ENCODE measurements at regions not wholly inside any gene's neighbourhood (a gene's known extent, or its start where the extent isn't known, plus 50 kb on each side); places are given as distances from the start of the nearest gene placed in this dataset.
"Not testable (repeated sequence)": the region's sequence is repeated elsewhere in the genome, so short reads cannot be mapped to it uniquely, and the experiment has no call there.

GRCh38 chr10:33878238-33878786 is 543.8 kb upstream of the NRP1 start:
- no peak for ATAC-seq
- H3K4me3 Mint-ChIP-seq: no peak overlapping the region
- peaks cover 8% of the 10 kb centered on the region for H3K9me3 Mint-ChIP-seq
- no peak overlapping the region for H3K27ac Mint-ChIP-seq
- no peaks in the 10 kb centered on the region for H3K27me3 Mint-ChIP-seq
- H3K4me1 Mint-ChIP-seq: no peaks in the 10 kb centered on the region
- H3K36me3 Mint-ChIP-seq: no peaks in the 10 kb centered on the region

DNA sequence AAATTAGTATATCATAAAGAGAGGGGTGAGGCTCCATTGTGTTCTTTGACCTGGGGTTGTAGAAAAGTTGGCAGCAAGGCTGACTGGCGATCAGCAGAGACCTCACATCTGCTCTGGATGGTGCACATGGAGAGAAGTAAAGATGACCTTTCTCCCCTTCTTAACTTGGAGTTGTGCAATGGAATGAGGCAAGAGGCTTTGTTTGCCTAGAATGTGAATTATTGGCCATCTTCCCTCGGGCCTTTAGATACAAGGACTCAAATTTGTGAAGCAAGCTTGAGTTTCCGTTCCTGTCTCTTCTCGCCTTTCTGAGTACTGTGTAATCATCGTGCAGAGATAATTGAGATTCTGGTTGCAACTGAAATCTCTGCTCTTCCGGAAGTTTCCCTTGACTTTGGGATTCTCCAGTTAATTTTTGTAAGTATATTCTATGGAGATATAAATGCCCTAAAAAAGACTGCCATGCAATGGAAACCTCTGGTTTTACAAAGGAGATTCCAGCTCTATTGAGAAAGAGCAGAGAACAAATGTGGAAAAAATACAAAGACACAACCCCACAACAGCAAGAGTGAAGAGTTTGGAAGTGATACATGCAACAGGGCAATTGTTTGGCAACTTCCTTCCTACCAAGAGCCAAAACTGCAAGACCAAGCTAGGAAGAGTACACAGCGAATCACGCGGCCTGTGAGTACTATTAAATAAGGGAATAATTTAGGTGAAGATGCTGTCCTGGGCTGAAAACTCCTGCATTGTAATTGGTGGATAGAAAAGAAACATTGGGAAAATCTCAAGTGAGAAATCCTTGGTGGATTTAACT is 542.3 kb upstream of the NRP1 start:
- peaks cover 7% of the 10 kb centered on the region for H3K9me3 Mint-ChIP-seq
- no peak overlapping the region for H3K4me3 Mint-ChIP-seq
- no peaks in the 10 kb centered on the region for H3K4me1 Mint-ChIP-seq
- ATAC-seq: no peak
- H3K36me3 Mint-ChIP-seq: no peaks in the 10 kb centered on the region
- no peak overlapping the region for H3K27ac Mint-ChIP-seq
- no peaks in the 10 kb centered on the region for H3K27me3 Mint-ChIP-seq

GRCh38 chr10:33875924-33876583 is 541.6 kb upstream of the NRP1 start:
- H3K4me3 Mint-ChIP-seq: no peak overlapping the region
- peaks cover 1% of the 10 kb centered on the region for H3K9me3 Mint-ChIP-seq
- no peaks in the 10 kb centered on the region for H3K27me3 Mint-ChIP-seq
- no peaks in the 10 kb centered on the region for H3K4me1 Mint-ChIP-seq
- no peak overlapping the region for H3K27ac Mint-ChIP-seq
- ATAC-seq: no peak
- H3K36me3 Mint-ChIP-seq: no peaks in the 10 kb centered on the region

GRCh38 chr10:33871061-33871956 is 536.8 kb upstream of the NRP1 start:
- no peaks in the 10 kb centered on the region for H3K4me1 Mint-ChIP-seq
- ATAC-seq: no peak
- no peak overlapping the region for H3K4me3 Mint-ChIP-seq
- H3K36me3 Mint-ChIP-seq: no peaks in the 10 kb centered on the region
- no peak overlapping the region for H3K27ac Mint-ChIP-seq
- H3K9me3 Mint-ChIP-seq: peaks cover 3% of the 10 kb centered on the region
- no peaks in the 10 kb centered on the region for H3K27me3 Mint-ChIP-seq

- Mint-ChIP-seq H3K4me3 (no peak overlapping the region), H3K27me3 (no peaks in the 10 kb centered on the region), H3K9me3 (peaks cover 6% of the 10 kb centered on the region), H3K27ac (no peak overlapping the region), H3K36me3 (no peaks in the 10 kb centered on the region), H3K4me1 (no peaks in the 10 kb centered on the region)
- ATAC-seq: no peak
Measured at GRCh38 chr10:33869481-33869880, 535.0 kb upstream of the NRP1 start.

- no peaks in the 10 kb centered on the region for H3K4me1 Mint-ChIP-seq
- no peak overlapping the region for H3K4me3 Mint-ChIP-seq
- peaks cover 6% of the 10 kb centered on the region for H3K9me3 Mint-ChIP-seq
- no peak for ATAC-seq
- no peaks in the 10 kb centered on the region for H3K27me3 Mint-ChIP-seq
- H3K27ac Mint-ChIP-seq: no peak overlapping the region
- no peaks in the 10 kb centered on the region for H3K36me3 Mint-ChIP-seq
Measured at GRCh38 chr10:33869028-33869427, 534.6 kb upstream of the NRP1 start.

- H3K36me3 Mint-ChIP-seq, H3K4me1 Mint-ChIP-seq, H3K27me3 Mint-ChIP-seq, H3K27ac Mint-ChIP-seq, H3K4me3 Mint-ChIP-seq, ATAC-seq, H3K9me3 Mint-ChIP-seq: not testable (repeated sequence)
Measured at GRCh38 chr10:33867199-33867789, 532.8 kb upstream of the NRP1 start.

- Mint-ChIP-seq H3K4me1 (no peaks in the 10 kb centered on the region), H3K27me3 (no peaks in the 10 kb centered on the region), H3K27ac (no peak overlapping the region), H3K36me3 (no peaks in the 10 kb centered on the region), H3K9me3 (peaks cover 3% of the 10 kb centered on the region), H3K4me3 (no peak overlapping the region)
- ATAC-seq: no peak
Measured at GRCh38 chr10:33863352-33863751, 528.9 kb upstream of the NRP1 start.

DNA sequence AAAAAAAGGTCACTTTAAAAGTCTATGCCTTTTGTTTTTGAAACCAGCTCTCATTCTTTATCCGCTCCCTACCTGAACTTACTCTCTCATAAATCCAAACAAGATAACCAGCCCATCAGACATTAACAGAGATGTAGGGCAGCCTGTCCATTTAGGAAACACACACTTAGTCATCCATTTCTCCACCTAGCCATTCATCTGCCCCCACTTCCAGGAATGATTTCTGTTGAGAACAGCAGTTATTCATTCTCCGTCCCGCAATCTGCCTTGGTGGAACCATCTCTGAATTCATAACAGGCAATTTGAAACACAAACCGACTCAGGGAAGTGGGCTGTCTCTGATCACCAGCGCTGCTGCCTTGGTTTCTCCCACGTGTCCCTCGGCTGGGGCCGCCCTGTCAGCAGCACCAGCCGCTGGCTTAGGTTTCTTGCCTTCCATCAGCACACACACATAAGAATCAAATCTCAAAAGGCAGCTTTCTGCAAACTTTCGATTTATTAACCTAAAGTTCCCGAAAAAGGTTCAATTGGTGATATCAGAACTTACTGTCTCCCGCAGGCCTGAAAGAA is 528.2 kb upstream of the NRP1 start:
- no peak overlapping the region for H3K27ac Mint-ChIP-seq
- peaks cover 3% of the 10 kb centered on the region for H3K9me3 Mint-ChIP-seq
- H3K4me1 Mint-ChIP-seq: no peaks in the 10 kb centered on the region
- ATAC-seq: no peak
- no peak overlapping the region for H3K4me3 Mint-ChIP-seq
- H3K27me3 Mint-ChIP-seq: no peaks in the 10 kb centered on the region
- H3K36me3 Mint-ChIP-seq: no peaks in the 10 kb centered on the region

DNA sequence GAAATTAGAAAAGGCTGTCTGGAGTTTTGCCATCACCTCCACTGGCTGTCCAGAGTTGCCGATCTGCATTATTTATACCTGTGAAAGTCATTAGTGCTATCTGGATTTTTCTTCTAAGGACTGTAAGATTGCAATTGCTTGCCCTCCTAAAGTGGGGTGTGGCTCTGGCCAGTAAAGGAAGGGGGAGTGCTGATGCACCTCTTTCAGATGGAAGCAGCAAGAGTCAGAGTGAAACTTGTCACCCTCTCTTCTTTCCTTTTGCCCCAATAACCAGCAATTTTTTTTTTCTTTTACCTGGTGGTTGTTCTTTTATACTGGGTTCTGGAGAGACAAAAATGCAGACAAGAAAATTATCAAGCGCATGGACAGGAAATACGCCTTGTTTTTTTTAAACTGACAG is 527.4 kb upstream of the NRP1 start:
- H3K27ac Mint-ChIP-seq: no peak overlapping the region
- peaks cover 3% of the 10 kb centered on the region for H3K9me3 Mint-ChIP-seq
- H3K27me3 Mint-ChIP-seq: no peaks in the 10 kb centered on the region
- H3K4me1 Mint-ChIP-seq: no peaks in the 10 kb centered on the region
- H3K36me3 Mint-ChIP-seq: no peaks in the 10 kb centered on the region
- no peak overlapping the region for H3K4me3 Mint-ChIP-seq
- ATAC-seq: no peak

DNA sequence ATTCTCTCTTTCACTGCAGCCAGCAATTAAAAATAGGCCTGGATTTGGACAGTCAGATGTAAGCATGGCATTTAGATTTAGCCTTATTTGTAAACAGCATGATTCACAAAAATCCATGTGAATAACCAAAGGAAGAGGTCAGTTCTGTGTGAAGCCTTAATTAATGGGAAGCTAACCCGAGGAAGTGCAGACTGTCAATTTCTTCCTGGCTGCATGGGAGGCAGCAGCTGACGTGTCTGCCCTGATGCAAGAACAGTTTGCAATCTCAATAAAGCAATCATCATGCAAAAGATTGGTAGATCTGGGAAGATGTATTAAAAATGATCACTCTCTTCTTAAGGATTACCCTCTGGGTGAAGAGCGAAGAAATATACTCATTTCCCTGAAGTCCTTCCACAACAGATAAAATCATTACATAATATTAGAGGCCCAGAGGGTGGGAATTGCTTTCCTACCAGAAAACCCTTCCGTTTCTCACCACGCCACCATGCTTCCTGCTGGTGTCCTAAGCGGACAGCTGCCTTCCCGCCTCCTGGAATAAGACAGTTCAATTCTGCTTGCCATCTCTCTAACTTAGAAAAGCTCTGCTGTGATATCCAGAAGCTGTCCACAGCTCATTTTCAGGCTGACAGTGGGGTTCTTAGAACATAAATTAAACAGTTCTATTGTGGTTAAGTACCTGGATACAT is 526.7 kb upstream of the NRP1 start:
- Mint-ChIP-seq H3K9me3 (peaks cover 3% of the 10 kb centered on the region), H3K4me3 (no peak overlapping the region), H3K36me3 (no peaks in the 10 kb centered on the region), H3K27me3 (no peaks in the 10 kb centered on the region), H3K27ac (no peak overlapping the region), H3K4me1 (no peaks in the 10 kb centered on the region)
- no peak for ATAC-seq

DNA sequence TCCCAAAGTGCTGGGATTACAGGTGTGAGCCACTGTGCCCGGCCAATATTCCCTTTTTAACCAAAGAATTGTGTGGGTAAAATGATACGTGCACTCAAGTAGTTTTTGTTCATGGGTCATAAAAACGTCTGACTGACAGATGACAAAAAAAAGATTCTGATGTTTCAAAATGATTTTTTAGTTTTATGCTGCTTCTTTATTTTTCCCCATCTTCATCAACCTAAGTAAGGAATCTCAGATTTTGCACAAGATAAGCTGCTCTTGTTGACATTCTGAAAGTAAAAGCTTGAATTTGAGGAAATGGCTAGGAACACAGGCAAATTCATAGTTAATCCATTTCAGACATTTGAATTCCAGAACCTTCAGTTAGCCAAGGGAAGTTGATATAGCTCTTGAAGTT is 526.1 kb upstream of the NRP1 start:
- Mint-ChIP-seq H3K27me3 (no peaks in the 10 kb centered on the region), H3K9me3 (peaks cover 2% of the 10 kb centered on the region), H3K4me1 (no peaks in the 10 kb centered on the region), H3K4me3 (no peak overlapping the region), H3K36me3 (no peaks in the 10 kb centered on the region), H3K27ac (no peak overlapping the region)
- ATAC-seq: no peak

DNA sequence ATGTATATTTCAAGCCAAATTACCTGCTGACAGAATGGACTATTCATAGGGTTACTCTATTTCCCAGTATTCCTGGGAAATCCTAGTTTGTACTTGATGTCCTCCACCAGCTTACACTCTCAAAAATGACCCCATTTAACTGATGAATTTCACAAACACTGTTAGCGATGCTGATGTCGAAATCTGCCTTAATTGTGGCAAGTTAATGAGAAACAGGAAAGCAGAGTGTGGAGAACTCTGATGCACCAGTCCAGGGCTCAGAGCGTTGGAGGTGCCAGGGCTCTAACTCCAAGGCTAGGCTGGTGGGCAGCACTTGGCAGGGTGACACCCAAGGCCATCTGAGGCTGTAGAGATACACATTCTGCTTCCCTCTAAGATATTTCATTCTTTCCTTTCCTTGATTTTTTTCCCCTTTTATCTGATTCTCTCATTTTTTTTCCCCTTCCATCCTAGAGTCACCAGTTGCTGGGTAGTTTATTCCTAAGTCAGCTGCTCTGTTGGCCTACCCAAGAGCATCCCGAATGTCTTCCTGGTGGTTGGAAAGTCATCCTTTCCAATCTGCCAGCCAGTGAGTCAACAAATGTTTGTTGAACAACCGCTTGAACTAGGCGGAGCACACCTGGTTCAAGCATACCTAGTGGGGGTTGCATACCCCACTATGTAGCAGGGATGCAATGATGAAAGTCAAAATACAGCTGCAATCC is 525.0 kb upstream of the NRP1 start:
- H3K27ac Mint-ChIP-seq: no peak overlapping the region
- H3K9me3 Mint-ChIP-seq: no peaks in the 10 kb centered on the region
- H3K4me1 Mint-ChIP-seq: no peaks in the 10 kb centered on the region
- H3K36me3 Mint-ChIP-seq: no peaks in the 10 kb centered on the region
- no peak for ATAC-seq
- H3K27me3 Mint-ChIP-seq: no peaks in the 10 kb centered on the region
- no peak overlapping the region for H3K4me3 Mint-ChIP-seq

DNA sequence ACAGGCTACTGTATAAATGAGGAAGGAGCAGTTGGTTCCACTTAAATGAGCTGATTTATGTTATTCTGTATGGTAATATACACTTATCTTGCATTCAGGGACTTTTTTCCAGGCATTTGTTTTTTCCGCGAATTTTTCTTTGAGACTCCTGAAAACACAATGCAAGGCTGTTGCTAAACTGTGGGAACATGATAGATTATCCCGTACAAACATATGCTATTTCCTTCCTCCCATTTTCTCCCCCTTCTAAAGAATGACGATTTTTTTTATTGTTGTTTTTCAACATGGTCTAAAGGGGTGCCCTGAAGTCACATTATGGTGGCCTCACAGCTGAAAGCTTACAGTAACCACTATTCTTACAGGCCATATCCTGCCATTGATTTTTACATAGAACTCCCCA is 523.9 kb upstream of the NRP1 start:
- Mint-ChIP-seq H3K4me3 (no peak overlapping the region), H3K9me3 (no peaks in the 10 kb centered on the region), H3K4me1 (no peaks in the 10 kb centered on the region), H3K27ac (no peak overlapping the region), H3K36me3 (no peaks in the 10 kb centered on the region), H3K27me3 (no peaks in the 10 kb centered on the region)
- no peak for ATAC-seq

Data from stimulated activated memory B cell treated with anti-CD40 and anti-IgM and Interleukin-4, amounts not matched to agents 10 μg/mL and 1 μg/mL and 100 μg/mL, for 72 hours (primary cell).